ENCODE measurements at regions not wholly inside any gene's neighbourhood (a gene's known extent, or its start where the extent isn't known, plus 50 kb on each side); places are given as distances from the start of the nearest gene placed in this dataset.

- no peak overlapping the region for H3T11ph ChIP-seq (ENCODE audit: low read length)
- no peaks in the 10 kb centered on the region for H3K9me3 ChIP-seq (ENCODE audit: control insufficient read depth, low read depth, low read length)
- H3K23ac ChIP-seq (ENCODE audit: insufficient read length, low read depth, low read length) = no peak overlapping the region
- H3K23me2 ChIP-seq (ENCODE audit: insufficient read length, low read depth, low read length, poor library complexity, severe bottlenecking) = no peaks in the 10 kb centered on the region
- Mint-ChIP-seq H3K4me1 (peaks cover 19 to 28% of the 10 kb centered on the region in 2 experiments), H3K9me3 (no peaks in the 10 kb centered on the region), H3K27ac (peak overlapping the region in 1 of 3 experiments; percentile 71; a peak in 1 of 7 replicates), H3K4me3 (no peak overlapping the region), H3K27me3 (ENCODE audit: low read depth) (peaks cover 10% of the 10 kb centered on the region), H3K36me3 (ENCODE audit: insufficient read depth in 1 of 3, low read depth in 3 of 3) (peaks cover 0 to 8% (median 0%) of the 10 kb centered on the region in 3 experiments; a peak in 3 of 7 replicates)
- H4K20me1 ChIP-seq (ENCODE audit: control insufficient read depth, insufficient read depth, insufficient read length) = no peaks in the 10 kb centered on the region
- no peak overlapping the region for H3K14ac ChIP-seq (ENCODE audit: insufficient read depth, low read length)
- no peak overlapping the region for H4K91ac ChIP-seq (ENCODE audit: insufficient read length, low read depth, low read length)
- H4K5ac ChIP-seq (ENCODE audit: insufficient read length, low read depth, low read length) = no peak overlapping the region
- no peak overlapping the region for H2AFZ ChIP-seq (ENCODE audit: low read length)
- no peaks in the 10 kb centered on the region for H3K27me3 ChIP-seq (ENCODE audit: insufficient read depth, low read length)
- no peak overlapping the region for H2AK5ac ChIP-seq (ENCODE audit: insufficient read length, low read length)
- no peak overlapping the region for H2BK120ac ChIP-seq (ENCODE audit: low read depth, low read length, poor library complexity, severe bottlenecking)
- no peak overlapping the region for H3K18ac ChIP-seq (ENCODE audit: insufficient read length, low read depth, low read length)
- no peak overlapping the region for H2BK5ac ChIP-seq (ENCODE audit: insufficient read length, low read length)
- no peak overlapping the region for H3K4me2 ChIP-seq (ENCODE audit: insufficient read depth, insufficient read length, low read length)
- peaks cover 4% of the 10 kb centered on the region; the same call in 1 of the 2 replicates for H3K4me1 ChIP-seq (ENCODE audit: insufficient read depth, low read length)
- no peaks in the 10 kb centered on the region for H3K79me2 ChIP-seq (ENCODE audit: insufficient read depth, low read length)
- TF ChIP-seq CTCF (conservative IDR thresholded peaks at IDR 0.05) = no peak
- H3K9ac ChIP-seq (ENCODE audit: extremely low read depth, insufficient read length, low read length) = no peak overlapping the region
- WGBS (ENCODE audit: extremely low coverage, insufficient read length, low lambda C conversion rate) = no CpG with 5 or more reads among the region's 2 CpGs
- no peak overlapping the region for H2BK20ac ChIP-seq (ENCODE audit: low read depth, low read length, poor library complexity, severe bottlenecking)
- no peak overlapping the region for H3K4ac ChIP-seq (ENCODE audit: low read depth, low read length)
- no peak overlapping the region for H3K27ac ChIP-seq (ENCODE audit: insufficient read length, low read depth, low read length)
- no peak overlapping the region for H2BK15ac ChIP-seq (ENCODE audit: low read depth, low read length)
- H3K79me1 ChIP-seq (ENCODE audit: insufficient read depth, low read depth, low read length, poor library complexity, severe bottlenecking) = no peaks in the 10 kb centered on the region
- peak; percentile 14 for DNase-seq
- H2BK12ac ChIP-seq (ENCODE audit: insufficient read length, low read depth, low read length) = no peak overlapping the region
- no peak overlapping the region for H4K8ac ChIP-seq (replicated peaks; ENCODE audit: insufficient read length, low read depth, low read length)
- H3K56ac ChIP-seq (ENCODE audit: insufficient read length, low read depth, low read length) = no peak overlapping the region
Observed at GRCh38 chr15:68506071-68506470, 72.7 kb upstream of the CORO2B start.

Data from H9 (cell line).